Hematopoietic multipotent progenitor cell treated with erythropoietin and hydrocortisone succinate and interleukin-3 and kit ligand, for 8 days (in vitro differentiated cells): ENCODE measurements at regions not wholly inside any gene's neighbourhood (a gene's known extent, or its start where the extent isn't known, plus 50 kb on each side); places are given as distances from the start of the nearest gene placed in this dataset.

Experiments used
- DNase-seq: peaks from one replicate; pipeline ENCODE4 v3.0.0-alpha.2; 2015

DNA sequence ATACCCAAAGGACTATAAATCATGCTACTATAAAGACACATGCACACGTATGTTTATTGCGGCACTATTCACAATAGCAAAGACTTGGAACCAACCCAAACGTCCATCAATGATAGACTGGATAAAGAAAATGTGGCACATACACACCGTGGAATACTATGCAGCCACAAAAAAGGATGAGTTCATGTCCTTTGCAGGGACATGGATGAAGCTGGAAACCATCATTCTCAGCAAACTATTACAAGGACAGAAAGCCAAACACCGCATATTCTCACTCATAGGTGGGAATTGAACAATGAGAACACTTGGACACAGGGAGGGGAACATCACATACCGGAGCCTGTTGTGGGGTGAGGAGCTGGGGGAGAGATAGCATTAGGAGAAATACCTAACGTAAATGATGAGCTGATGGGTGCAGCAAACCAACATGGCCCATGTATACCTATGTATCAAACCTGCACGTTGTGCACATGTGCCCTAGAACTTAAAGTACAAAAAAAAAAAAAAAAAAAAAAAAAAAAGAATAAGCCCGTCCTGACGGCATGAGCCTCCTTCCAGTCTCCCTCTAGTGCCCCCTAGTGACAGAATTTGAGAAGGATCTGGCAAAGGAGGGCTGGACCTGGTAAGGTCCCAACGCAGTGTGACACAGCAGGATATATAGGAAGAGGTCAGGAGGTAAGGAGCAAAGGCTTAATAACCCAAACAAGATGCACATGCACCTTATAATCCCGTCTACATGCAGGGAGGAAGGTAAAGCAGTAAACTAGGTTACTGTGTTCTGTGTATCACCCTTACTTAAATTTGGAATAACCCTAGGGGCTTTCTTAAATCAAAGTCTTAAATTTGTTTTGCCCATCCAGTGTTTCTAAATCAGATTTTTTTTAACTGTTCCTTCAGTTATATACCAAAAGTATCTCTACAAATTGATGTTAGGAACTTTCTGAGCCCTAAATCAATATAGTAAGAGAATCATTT lies 214.8 kb downstream of the UNC5CL start:
- DNase-seq, result peak; percentile 79

DNA sequence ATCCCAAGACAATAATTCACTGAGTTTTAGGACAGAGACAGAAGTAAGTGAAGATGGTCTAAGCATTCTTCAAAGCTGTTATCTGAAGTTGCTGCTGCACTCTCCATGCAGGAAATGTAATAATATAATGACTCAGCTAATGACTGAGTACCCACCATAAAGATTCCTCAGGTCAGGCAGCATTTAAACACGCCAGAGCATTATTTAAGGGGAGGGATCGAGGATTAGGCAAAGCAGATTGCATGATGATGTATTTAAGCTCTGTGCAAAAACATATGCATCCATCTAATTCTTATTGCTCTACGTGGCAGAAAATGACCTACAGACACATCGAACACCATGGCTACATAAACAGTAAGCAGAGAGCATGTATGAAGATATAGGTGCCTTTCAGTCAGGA lies 216.4 kb downstream of the UNC5CL start:
- no peak for DNase-seq

DNA sequence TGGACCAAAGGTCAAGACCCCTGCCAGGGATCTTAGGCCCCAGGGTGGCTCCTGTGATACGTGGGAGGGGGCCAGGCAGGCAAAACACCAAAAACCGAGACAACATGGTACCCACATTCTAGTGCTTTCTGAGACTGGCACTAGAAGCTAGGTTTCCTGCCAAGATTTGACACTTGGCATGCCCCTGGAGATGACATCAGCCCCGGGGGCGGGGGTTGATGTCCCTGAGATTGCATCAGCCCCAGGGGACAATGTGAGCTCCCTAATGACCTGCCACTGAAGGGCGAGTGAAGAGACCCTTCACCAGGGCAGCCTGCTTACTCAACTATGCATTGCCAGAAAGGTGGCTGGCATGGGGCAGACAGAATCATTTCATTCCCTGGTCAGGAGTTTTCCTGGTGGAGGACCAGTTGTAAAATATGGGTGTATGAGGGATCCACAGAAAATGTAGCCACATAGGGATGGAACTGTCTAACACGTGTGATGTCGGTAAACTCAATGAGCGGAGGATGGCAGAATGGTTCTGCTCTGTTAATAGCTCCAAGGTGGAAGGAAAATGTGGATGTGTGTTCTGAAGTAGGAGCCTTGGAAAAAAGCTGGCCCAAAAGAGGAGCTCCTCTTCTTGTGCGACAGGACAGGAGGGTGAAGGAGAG lies 219.7 kb downstream of the UNC5CL start:
- DNase-seq, result no peak

DNA sequence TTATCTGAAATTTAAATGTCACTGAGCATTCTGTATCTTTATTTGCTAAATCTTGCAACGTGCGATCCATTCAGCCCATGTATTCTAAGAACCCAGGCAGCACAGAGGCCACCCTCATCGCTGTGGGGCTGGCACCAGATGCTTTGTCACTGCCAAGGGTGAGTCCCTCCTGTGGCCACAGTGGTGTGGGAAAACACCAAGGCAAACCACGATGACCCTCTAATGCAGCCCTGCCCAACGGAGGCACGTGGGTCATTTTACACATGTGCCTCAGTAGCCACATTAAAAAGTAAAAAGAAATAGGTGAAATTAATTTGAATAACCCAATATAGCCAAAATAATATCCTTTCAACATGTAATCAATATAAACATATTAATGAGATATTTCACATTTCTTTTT lies 221.7 kb downstream of the UNC5CL start:
- no peak for DNase-seq

DNA sequence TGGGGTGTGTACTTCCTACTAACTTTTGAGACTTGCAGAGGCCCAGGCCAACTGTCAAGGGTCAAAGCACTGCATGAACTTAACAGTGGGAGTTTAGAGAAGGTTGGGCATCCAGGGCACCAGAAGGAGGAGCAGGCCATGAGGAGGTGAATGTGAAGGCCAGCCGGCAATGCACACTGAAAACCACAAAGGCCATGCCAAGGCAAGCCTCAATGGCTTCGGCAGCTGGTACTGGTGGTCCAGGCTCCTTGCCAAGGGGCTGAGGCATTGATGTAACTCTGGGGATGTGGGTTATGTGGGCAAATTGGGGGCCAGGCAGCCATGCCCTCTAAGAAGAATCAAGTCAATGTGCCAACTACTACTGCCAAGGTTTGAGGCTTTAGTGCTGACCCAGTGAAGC lies 222.4 kb downstream of the UNC5CL start:
- no peak for DNase-seq

DNA sequence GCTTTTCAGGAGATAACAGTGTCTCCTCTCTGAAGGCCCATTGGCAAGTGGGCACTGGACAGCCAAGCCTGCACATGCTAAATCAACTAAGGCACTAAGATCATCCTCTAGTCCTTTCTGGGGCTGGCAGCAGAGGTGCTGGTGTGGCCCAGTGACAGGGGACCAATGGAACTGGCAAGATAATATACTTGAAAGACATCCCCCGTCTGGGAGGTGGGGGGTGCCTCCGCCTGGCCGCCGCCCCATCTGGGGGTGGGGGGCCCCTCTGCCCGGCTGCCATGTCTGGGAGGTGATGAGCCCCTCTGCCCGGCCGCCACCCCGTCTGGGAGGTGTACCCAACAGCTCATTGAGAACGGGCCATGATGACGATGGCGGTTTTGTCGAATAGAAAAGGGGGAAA lies 223.3 kb downstream of the UNC5CL start:
- DNase-seq, result no peak

DNA sequence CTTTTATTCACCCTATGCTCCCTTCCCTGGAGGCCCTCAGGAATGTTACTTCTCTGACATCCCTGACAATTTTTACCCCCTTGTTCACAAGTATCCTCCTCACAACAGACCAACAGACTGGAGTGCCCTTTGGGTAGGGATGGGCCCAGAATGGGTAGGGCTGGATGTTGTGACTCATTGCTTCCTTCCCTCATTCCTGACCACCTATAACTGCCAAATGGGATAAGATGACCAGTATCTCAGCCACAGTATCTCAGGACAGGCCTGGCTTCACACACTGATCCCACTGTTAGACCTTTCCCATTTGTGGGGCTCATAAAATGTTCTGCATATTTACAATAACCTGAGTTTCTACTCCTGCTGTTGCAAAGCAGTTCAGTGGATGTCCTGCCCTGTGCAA lies 223.0 kb upstream of the LRFN2 start:
- DNase-seq, result no peak

DNA sequence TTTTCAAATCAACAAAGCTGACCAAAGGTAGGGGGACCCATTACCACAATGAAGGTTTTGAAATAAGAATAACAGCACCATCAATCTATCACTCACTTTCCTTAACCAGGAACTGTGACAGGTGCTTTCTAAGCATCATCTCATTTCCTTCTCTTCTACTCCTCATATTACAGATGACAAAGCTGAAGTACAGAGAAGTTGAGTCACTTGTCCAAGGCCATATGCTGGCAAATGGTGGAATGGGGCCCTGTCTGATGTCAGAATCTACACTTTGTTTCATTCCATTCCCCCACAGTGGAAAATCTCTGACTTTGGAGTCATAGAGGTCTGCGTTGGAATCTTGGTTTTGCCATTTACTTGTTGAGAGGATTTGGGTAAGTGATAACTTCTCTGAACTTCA lies 222.5 kb upstream of the LRFN2 start:
- DNase-seq, result no peak

DNA sequence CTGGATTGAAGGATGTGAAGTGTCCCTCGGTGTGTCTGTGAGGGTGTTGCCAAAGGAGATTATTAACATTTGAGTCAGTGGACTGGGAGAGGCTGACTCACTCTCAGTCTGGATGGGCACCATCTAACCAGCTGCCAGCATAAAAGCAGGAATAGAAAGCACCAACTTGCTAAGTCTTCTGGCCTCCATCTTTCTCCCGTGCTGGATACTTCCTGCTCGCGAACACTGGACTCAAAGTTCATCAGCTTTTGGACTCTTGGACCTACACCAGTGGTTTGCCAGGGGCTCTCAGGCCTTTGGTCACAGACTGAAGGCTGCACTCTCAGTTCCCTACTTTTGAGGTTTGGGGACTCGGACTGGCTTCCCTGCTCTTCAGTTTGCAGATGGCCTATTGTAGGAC lies 220.3 kb upstream of the LRFN2 start:
- DNase-seq, result no peak

DNA sequence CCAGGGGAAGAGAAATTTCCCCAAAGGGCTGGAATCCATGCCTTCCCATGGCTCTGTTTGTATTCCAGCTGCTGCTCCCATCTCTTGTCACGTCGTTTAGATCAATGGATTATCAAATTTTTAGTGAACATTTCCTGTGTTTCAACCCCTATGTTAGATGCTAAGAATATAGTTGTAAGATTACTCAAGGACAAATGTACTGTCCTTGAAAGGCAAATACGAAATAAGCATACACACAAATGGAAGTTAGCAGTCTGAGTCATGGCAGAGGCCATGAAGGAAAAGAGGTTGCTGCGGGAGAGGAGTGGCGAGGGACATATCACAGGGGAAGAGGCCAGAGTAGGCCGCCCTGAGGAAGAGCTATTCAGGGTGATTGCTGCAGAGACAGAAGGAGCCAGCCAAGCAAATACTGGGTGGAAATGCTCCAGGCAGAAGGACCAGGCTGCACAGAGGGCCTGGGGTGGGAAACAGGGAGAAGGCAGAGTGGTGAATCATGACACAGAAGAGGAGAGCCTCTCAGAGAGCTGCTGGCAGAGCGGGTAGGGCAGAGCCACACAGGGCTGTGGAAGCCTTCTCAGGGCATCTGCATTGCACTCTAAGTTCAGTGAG lies 219.2 kb upstream of the LRFN2 start:
- no peak for DNase-seq

DNA sequence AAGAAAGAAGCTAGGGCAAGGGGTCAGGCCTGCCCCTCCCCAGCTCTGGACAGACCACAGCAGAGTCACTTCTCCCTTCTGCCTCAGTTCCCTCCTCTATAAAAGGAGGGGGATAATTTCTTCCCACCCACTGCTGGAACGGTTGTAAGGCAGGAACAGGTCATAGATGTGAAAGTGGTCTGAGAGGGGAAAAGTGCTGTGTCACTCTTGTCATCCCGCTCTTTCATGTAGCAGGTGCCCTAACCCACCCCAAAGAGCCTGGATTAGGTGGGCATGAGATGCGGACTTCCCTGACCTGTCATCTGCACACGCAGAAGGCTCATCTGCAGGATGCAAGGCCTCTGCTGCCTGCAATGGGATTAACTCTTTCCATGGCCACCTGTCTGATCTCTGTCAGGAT lies 218.2 kb upstream of the LRFN2 start:
- no peak for DNase-seq

DNA sequence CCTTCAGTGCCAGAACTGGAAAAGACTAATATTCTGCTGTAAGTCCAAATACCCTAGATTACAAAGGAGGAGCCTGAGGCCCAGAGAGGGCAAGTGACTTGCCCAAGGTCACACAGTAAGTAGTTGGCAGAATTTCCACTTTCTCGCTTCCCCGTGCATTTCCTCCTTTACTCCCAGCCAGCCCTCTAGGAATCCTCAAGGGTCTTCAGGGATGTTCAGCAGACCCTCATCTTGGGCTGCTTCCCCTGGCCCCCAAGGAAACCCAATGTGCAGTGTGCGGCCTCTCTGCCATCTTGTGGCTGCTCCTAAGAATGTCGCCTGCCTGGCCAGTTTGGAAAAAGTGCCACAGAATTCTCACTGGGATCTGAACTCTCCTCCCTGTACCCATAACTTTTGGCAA lies 217.7 kb upstream of the LRFN2 start:
- no peak for DNase-seq

DNA sequence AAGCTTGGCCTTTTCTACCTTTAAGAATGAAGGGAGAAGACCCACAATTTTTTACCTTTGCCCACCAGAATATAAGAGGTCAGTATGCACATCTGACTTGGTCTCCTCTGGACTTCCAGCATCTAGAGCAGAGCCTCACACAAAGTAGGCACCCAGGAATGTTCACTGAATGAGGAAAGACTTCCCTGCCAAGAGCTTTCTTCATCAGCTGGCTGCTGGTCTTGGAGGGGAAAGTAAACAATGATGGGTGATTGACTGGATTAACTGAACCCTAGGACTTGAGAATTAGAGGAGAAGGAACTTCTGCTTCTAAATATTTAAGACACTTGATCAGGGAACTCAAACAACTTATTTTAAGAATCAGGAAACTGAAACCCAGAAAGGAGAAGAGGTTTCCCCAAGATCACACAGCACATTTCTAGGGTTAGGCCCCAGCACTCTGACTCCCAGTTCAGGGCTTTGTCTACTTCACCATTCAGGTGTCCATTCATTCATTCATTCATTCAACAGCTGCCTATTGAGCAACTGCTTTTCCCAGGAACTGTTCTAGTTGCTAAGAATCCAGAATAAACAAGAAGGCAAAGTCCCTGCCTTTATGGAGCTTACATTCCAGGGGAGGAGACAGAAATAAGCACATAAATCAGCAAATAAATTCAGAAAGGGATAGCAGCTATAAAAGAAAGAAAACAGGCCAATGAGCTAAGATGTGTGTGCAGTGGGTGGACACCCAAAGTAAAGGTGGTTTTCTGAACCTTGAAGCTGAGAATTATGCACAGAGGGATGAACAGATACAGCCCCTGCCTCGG lies 216.9 kb upstream of the LRFN2 start:
- DNase-seq, result no peak

DNA sequence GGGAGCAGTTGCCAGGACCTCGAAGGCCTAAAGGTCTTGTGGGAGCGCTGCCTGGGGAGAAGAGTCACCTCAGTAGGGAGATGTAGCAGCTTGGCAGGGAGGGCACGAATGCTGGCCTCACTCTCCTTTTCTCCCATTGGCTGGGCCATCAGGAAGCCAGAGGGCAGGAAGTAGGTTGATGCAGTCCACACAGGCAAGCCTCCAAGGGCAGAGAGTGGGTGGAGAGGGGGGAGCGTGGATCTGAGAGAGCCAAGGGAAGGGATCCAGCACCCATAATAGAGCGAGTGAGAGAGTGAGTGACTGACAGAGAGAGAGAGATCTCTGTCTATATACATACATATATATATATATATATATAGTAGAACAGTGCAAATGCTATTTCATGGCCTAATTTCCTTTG lies 215.3 kb upstream of the LRFN2 start:
- no peak for DNase-seq

DNA sequence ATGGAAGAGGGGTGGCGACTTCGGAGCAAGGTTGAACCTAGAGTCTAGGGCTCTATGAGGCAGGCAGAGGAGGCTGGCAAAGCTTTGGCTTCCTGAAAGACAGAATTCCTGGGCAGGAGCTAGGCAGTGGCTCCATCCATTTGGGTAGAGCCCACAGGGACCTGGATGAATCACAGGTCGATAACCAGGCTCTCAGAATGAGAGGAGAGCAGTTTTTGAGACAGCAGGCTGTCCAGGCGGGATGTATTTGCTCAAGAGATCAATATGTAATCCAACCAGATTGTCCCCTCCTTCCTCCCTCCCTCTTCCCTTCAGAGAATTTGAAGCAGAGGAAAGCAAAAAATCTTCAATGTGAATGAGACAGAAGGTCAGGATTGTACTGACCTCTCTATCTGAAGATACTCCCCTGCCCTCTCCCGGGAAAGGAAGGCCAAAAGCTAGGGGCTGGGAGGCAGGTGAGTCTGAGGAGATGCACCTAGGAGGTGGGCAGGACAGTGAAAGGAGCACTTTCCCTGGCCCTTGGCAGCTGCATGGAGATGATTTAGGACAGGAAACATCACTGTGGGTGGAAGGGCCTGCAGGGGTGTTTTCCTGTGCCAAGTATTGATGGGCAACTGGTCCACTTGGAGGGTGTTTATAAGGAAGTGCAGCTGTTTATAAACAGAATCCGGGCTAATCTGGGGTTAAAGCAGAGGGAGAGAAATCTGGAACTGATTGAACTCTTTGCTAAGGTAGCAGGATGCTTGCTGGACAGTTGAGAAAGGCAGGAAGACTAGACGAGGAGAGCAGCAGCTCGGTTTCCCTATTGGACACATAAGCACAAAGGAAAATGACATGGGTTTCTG lies 212.4 kb upstream of the LRFN2 start:
- no peak for DNase-seq

DNA sequence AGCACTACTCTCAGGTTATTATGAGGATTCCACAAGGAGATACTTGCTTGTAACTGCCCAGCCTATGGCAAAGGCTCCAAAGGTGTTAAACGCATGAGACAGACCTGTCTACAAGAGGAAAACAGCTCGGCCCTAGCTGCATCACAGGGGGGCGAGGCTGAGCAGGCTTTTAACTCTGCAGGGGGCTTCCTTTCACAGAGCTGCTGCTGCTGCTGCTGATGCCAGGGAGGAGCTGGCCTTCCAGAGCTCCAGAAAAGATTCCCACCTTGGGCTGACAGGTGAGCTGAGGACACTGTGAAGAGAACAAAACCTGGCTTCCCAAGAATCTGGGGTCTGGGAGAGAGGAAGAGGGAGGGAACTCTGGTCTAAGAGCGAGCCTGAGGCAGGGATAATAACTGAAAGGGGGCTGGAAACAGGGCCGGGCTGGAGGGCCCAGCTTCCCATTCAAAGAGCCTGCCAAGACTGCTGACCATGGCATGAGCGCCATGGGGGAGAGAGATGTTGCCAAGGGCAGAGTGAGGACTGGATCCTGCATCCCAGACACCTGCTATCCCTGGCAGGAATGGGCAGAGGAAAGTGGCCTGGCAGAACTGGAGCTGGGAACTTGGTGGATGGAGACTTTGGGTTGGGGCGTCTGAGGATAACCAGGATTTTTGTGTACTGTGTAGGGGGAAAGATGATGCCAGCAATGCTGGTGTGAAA lies 211.1 kb upstream of the LRFN2 start:
- DNase-seq, result no peak

DNA sequence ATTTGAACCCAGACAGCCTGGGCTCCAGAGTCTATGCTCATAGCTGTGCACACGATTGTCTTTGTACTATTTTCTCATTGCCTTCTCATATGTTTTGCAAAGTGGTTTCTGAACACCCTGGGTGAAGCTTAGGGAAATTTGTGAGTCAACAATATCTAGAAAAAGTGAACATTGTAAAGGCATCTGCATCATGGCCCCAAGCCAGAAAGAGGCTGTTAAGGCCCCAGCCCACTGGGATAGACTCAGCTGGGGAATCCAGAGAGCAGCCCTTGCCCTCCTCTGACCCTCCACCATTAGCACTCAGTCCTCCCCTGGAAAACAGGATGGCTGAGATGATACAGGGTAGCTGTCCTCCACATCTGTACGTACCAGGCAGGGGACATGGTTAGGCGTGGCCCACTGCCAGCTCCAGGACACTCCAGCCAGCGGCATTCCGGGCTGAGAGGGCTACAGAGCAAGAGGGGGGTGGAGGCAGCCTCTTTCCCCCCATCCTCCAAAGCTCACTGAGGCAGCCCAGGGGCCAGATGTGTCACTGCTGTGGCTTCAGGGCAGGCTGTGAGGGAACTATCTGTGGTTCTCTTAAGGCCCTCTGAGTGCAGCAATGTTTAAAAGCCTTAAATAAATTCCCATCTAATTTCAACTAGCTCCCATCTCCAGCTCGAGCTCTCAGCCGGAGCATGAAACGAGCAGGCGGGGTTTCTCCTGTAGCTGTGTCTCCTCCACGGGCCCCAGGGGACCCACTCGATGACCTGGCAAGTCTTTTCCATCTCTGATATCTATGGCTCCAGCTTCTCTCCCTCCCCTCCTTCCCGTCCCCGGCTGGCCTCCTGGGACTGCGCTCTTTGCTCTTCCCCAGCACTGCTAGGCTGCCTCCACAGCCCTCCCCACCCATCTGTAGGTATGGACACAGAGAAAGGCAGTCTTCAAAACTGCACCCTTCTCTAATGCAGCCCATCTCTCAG lies 209.4 kb upstream of the LRFN2 start:
- no peak for DNase-seq

DNA sequence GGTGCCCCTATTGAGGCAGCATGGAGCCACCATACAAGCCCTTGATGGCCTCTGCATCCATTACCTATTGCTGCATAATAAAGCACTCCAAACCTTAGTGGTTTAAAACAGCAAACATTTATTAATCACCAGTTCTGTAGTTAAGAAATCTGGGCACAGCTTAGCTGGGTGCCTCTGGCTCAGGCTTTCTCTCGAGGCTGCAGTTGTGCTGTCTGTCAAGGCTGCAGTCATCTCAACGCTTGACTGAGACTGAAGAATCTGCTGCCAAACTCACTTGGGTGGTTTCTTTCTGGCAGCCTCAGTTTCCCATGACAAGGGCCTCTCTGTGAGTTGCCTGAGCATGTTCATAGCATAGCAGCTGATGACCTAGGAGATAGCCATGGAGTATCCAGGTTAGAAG lies 207.4 kb upstream of the LRFN2 start:
- no peak for DNase-seq

DNA sequence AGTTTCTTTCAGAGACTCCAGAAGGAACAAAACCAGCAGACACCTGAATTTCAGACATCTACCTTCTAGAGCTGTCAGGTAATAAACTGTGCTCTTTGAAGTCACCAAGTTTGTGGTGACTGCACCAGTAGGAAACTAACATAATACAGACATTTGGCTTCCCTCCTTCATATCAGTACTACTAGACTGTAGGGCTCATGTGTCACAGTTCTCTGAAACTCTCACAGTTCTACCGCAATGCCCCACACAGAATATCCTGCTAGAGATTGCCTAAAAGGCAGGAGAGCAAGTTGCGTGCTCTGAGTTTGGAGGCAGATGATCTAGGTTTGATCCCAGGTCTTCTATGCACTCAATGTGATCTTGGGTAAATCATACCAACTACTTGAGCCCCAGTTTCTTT lies 205.0 kb upstream of the LRFN2 start:
- no peak for DNase-seq

DNA sequence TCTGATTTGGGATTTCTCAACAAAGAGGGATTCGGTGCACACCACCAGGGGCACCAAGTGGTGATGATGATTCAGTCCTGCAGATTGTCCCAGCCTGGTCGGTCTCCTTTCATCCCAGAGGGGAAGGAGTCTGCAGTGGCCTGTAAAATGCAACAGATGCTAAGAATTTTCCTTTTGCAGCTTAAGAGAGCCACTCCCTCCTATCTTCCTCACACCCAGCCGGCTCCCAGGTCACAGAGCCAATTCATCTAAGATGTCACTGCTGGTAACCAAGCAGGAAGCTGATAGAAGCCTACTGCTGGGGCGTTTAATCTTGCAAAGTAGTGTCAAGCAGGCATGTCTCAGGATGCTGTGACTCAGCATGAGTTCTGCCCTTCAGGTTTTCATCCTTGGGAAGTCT lies 203.8 kb upstream of the LRFN2 start:
- DNase-seq, result no peak
